Astrocyte (in vitro differentiated cells and primary cell): ENCODE measurements at regions not wholly inside any gene's neighbourhood (a gene's known extent, or its start where the extent isn't known, plus 50 kb on each side); places are given as distances from the start of the nearest gene placed in this dataset.

Experiments used
- CTCF ChIP-seq: IDR thresholded peaks from 2 replicates; pipeline ENCODE4 v1.5.1; 2011; ENCODE audit warnings: low read depth, mild to moderate bottlenecking, inconsistent platforms, low read length, moderate library complexity; ENCODE audit not compliant: insufficient read depth
- EZH2 ChIP-seq: IDR thresholded peaks from 2 replicates; pipeline ENCODE4 v1.6.1; 2012; ENCODE audit warnings: mild to moderate bottlenecking, low read length, inconsistent platforms; ENCODE audit not compliant: insufficient read depth

DNA sequence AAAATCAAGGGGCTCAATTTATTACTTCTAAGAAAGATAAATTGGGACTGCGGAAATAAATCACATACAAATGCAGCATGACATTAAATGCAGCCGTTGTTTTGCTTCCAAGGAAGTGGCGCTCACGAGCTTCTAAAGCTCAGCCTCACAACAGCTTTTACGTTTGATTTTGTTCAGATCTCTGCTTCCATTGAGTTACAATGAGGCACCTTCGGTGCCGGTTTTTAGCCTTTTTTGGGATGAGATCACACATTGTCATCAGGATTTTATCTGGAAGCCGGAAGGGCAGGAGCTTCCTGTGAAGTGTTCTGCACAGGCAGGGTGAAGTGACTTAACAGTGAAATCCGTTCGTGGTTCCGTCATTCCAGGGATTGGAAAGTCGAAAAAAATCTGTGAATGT lies 209.8 kb downstream of the DCDC2C start:
- TF ChIP-seq CTCF: no peak
- TF ChIP-seq EZH2: no peak
